ENCODE measurements at regions not wholly inside any gene's neighbourhood (a gene's known extent, or its start where the extent isn't known, plus 50 kb on each side); places are given as distances from the start of the nearest gene placed in this dataset.

DNA sequence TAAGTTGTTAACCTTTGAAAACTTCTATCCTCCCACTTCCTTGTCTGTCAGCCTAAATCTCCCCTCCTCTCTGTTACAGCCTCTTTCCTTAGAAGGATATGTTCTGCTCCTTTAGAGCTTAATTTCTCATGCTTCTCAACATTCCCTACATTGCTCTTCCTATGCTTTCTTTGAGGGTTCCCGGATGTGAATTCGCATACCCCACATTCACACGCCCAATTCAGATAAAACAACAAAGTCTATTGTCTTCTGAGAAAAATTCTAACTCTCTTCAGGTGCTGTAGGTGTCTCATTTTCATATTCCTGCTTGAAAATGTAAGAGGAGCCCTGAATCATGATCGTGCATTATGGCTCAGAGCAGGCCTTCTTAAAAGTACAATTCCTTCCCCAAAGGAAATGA lies 171.8 kb upstream of the DPH6 start:
- H3K4me3 ChIP-seq (ENCODE audit: low read length): no peak overlapping the region
- no peak for DNase-seq (ENCODE audit: low read depth, low spot score)

DNA sequence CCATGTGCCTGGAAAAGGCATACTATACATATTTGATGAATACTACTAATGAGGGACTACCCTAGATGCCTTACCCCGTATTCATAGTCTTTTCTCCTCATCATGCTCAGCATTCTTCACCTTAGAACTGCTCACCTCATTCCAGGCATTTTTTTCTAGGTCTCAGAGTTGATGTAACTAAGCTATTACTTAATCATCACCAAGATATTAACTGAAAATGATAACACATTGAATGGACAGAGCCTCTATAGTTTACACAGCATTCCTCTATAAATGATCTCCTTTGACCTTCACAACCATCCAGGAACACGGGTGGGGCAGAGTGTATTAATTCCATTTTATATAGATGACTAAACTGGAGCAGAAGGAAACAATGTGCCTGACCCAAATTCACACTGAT lies 174.1 kb upstream of the DPH6 start:
- no peak overlapping the region for H3K4me3 ChIP-seq (ENCODE audit: low read length)
- DNase-seq (ENCODE audit: low read depth, low spot score): no peak

DNA sequence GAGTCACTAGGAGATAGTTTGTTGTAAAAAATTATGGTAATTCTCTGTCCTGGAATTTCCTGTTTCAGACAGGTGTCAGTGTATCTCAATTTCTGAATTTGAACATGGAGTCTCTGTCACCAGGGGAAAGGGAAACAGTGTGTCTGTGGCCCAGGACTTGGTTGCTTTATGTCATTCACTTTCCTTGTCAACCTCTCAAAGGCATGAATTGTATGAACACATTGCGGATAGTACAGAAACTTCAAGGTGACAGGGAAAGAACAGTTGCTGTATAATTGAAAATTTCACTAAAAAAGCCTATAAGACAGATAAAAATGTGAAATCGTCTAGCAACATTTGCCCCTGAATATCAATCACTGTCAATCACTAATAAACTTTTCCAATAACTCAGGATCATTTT lies 175.0 kb upstream of the DPH6 start:
- DNase-seq (ENCODE audit: low read depth, low spot score): no peak
- no peak overlapping the region for H3K4me3 ChIP-seq (ENCODE audit: low read length)

DNA sequence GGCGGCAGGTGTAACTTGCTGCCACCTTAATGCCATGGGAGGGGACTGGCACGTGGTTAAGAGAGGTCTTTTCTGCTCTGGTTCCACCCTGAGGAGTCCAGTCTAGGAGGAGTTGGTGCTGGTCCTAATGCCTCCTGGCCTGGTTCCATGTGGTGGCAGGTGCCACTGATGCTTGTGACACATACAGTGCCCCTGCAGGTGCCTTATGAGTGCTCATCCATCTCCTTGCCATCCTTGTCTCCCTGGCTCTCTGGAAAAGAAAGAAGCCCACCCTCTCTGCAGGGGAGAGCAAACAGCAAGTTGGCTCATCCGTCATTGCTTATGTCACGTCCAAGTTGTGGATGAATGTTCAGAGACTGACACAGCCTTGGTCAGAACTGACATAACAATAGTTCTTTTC lies 175.8 kb upstream of the DPH6 start:
- H3K4me3 ChIP-seq (ENCODE audit: low read length): no peak overlapping the region
- no peak for DNase-seq (ENCODE audit: low read depth, low spot score)

DNA sequence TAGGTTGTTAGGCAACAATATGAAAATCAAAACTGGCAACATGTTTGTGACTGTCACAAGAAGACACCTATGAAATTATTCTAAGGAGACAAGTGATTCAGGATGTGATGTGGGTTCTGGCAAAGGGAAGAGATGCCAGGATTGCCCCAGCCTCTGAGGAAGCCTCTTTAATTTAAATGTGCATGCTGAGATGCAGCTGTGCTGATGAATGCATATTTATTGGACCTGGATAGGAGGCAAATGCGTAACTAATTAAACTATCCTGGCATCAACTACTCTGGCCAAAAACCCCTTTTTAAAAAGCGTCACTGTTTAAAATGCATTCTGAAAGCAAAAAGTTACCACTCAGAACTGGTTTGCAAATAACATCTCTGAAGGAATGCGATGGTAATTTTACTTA lies 176.5 kb upstream of the DPH6 start:
- DNase-seq (ENCODE audit: low read depth, low spot score): no peak
- no peak overlapping the region for H3K4me3 ChIP-seq (ENCODE audit: low read length)

DNA sequence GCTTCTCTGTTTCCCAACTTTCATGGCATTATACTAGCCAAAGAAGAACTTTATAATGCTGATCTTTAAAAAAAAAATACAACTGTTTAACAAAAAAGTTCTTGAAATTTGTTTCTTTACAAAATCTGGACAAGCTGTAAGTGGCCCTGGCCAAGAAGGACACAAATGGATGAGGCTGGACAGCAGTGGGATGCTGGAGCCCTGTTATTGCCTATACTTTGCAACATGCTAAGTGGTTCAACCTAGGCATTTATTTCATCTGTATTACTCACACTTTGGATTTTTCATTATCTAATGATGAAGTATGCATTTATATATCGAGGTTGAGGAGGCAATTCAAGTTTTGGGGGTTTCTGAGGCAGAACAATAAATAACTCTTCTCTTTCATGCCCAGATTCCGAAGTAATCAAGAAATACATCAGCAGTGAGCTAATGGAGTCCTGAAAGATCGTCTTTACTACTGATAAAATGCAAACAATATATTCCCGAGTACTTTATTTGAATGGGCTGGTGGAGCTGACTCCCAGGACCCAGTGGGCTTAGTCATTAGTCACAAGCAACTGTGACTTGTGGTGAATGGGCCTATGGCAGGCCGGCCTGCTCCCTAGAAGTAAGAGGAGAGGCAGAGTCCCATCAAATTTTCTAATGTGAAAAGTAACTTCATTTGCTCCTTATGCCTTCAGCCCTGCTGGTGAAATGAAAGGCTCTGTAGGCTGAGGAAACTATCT lies 177.3 kb upstream of the DPH6 start:
- no peak overlapping the region for H3K4me3 ChIP-seq (ENCODE audit: low read length)
- no peak for DNase-seq (ENCODE audit: low read depth, low spot score)

DNA sequence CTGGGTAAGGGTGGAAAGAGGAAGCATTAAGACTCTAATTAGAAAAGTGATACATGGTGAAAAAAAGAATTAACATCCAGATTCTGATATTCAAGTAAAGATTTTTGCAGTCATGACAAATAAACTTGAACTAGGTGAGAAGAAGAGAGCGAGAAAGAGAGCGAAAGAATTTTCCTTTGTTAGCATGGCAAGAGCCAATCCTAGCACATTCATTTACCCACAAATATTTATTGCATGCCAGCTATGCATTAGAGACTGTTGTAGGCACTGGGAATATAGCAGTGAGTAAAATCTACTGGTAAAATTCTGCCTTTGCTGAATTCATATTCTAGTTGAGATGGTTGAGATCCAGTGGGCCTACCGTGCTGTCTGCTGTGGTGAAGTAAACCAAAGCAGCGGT lies 177.9 kb upstream of the DPH6 start:
- no peak overlapping the region for H3K4me3 ChIP-seq (ENCODE audit: low read length)
- no peak for DNase-seq (ENCODE audit: low read depth, low spot score)

DNA sequence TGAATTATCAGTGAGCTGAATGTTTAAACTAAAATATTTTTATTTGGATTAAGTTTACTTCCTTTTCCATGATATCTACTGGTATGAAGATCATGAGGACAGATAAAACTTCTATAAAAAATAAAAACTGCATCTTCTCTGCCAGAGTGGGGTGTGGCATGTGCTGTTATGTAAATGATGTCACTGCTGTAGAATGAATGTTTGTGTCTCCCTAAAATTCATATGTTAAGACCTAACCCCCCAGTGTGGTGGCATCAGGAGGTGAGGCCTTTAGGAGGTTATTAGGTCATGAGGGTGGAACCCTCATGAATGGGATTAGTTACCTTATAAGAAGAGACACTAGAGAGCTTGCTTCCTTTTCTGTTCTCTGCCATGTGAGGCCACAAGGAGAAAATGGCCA lies 178.7 kb upstream of the DPH6 start:
- no peak overlapping the region for H3K4me3 ChIP-seq (ENCODE audit: low read length)
- no peak for DNase-seq (ENCODE audit: low read depth, low spot score)

DNA sequence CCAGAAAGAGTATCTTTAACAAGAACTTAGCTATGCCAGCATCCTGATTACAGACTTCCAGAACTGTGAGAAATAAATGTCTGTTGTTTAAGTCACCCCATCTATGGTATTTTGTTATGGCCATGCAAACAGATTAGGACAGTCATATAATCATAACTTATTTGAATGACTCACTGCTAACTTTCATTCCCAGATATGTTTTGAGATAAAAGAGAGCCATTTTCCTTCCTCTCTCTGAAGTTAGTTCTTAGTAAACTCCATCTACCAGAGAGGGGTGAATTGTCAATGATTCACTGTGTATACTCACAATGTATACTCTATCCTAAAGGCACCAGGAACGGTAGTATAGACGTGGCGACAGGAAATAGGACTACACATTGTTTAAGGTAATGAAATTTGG lies 179.4 kb upstream of the DPH6 start:
- H3K4me3 ChIP-seq (ENCODE audit: low read length): no peak overlapping the region
- DNase-seq (ENCODE audit: low read depth, low spot score): no peak

DNA sequence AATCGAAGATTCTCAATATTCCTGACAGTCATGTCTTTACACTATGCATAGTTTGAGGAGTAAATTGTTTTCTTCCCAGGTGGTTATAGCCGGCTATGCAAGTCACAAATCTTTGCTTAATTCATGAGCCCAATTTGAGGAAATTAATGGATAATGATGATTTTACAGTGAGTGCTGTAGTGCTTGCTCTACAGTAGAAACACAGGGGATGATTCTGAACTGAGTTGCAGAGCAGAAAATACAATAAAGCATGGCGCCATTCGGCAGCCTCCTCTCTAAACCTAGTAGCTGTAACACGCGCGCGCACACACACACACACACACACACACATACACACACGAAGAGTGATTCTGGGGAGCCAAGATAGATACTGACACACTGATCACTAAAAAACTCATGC lies 181.7 kb upstream of the DPH6 start:
- no peak overlapping the region for H3K4me3 ChIP-seq (ENCODE audit: low read length)
- DNase-seq (ENCODE audit: low read depth, low spot score): no peak

DNA sequence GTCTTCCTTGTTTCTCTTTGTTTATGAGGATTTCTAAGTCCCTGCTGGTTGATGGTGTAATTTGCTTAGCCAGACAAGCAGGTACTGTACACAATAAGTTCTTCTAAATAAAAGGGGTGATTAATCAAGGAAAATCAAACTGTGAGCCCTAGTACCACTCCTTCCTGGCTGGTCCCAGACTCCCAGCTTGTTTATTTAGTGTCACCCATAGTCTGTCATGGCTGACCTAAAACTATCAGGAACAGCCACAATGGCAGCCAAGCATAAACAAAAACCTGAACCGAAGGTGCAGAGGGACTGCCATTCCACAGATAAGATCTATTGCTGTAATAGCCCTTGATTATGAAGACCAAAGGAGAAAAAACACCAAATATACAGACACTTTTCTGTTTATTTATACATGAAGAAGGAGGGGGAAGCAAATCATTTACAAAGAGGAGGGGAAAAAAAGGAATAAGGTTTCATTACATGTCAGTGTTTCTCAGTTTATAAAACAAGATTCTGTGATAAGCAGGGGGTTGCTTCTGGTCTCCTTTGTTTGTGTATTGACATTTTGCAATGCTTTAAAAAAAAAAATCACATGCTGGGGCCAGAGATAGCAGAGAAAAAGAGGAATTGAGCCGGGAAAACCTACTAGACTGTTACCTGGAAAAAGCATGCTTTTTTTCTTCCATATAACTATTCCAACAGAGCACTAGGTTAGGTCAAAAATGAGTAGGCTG lies 182.4 kb upstream of the DPH6 start:
- DNase-seq (ENCODE audit: low read depth, low spot score): no peak
- no peak overlapping the region for H3K4me3 ChIP-seq (ENCODE audit: low read length)

DNA sequence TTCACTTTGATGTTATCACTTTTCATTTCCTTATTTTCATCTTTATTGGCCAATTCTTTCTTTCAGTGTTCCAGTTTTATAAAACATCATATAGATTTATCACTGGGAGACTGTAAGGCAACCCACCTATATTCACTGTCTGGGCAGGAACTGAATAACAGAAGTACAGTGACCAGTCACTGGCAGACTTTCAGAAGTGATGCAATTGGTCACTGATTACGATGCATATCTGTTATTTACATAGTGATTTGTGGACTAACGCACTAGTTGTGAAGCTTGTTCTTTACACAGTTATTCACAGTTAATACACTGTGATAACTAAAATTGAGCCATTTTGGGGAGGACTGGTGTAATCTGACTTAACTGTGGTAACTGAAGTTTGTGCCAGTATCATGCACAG lies 190.2 kb upstream of the DPH6 start:
- DNase-seq (ENCODE audit: low read depth, low spot score): no peak
- no peak overlapping the region for H3K4me3 ChIP-seq (ENCODE audit: low read length)

DNA sequence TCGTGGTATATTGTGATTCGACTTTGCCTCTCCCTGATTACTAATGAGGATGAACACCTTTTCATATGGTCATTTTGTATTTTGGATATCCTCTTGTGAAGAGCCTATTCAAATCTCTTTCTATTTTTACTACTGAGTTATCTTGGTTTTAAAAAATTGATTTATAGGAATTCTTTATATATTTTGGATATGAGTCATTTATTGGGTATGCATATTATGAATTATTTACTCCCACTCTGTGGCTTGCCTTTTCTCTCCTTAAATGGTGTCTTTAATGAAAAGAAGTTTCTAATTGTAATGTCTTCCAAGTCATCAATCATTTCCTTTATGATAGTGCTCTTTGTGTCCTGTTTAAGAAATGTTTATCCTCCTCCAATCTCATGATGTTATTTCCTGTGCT lies 191.5 kb upstream of the DPH6 start:
- DNase-seq (ENCODE audit: low read depth, low spot score): no peak
- no peak overlapping the region for H3K4me3 ChIP-seq (ENCODE audit: low read length)

DNA sequence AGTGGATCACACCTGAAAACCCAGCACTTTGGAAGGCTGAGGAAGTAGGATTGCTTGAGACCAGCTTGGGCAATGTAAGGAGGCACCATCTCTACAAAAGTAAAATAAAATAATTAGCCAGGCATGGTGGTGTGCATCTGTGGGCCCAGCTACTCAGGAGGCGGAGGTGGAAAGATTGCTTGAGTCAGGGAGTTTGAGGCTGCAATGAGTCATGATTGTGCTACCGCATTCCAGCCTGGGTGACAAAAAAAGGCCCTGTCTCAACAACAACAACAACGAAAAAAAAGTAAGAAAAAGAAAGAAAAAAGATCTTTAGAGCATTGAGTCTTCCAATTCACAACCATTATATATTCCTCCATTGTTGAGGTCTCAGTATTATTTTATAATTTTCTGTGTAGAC lies 192.4 kb upstream of the DPH6 start:
- no peak overlapping the region for H3K4me3 ChIP-seq (ENCODE audit: low read length)
- DNase-seq (ENCODE audit: low read depth, low spot score): no peak

DNA sequence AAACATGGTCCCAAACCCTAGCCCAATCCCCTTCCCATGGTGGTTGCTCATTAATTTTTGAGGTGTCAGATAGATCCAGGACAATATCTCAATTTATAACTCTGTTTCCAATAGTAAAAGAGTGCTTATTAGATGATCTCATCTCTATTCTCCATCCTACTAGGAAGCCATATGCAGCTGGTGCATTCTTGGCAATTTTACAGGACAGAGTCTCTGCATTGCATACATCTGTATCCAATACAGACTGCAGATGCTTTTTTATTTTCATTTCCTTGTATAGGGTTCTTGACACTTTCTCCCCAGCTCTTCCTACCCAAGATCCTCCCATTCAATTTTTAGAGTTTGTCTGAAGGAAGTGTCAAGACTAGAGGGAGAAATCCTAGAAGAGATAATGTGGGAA lies 194.8 kb upstream of the DPH6 start:
- DNase-seq (ENCODE audit: low read depth, low spot score): no peak
- no peak overlapping the region for H3K4me3 ChIP-seq (ENCODE audit: low read length)

DNA sequence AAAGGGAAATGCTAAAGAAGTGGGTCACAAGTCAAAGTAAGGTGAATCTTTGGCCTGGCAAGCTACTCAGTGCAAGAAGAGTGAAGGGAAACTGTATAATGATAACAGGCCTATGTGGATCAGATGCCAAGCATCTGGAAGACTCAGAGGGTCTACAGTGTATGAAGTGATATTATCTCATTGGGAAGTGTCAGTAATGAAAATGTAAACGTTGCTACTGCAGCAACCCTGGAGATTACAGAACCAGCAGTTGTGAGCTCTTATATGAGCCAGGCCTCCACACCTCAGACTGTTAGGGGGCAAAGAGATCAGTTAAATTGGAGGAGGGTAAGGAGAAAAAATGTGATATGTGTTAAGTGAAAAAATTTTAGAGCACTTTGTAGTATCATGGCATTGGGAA lies 195.4 kb upstream of the DPH6 start:
- no peak overlapping the region for H3K4me3 ChIP-seq (ENCODE audit: low read length)
- DNase-seq (ENCODE audit: low read depth, low spot score): no peak

DNA sequence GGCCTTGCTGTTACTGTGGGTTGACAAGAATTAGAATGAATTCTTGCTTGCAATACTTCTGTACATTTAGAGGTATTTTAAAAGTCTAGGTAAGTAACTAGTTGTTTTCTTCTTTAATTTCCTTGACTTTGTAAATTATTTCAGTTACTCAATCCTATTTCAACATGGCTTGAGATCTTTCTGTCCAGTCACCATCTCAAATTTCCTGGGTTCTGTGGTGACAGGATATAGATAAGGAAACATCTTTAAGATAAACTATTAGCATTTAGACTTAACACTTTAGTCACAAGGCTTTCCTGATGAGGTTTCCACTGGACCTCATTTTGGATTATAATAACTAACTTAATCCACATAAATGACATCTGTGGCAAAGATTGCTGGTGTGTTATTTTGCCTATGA lies 195.9 kb upstream of the DPH6 start:
- H3K4me3 ChIP-seq (ENCODE audit: low read length): no peak overlapping the region
- no peak for DNase-seq (ENCODE audit: low read depth, low spot score)

DNA sequence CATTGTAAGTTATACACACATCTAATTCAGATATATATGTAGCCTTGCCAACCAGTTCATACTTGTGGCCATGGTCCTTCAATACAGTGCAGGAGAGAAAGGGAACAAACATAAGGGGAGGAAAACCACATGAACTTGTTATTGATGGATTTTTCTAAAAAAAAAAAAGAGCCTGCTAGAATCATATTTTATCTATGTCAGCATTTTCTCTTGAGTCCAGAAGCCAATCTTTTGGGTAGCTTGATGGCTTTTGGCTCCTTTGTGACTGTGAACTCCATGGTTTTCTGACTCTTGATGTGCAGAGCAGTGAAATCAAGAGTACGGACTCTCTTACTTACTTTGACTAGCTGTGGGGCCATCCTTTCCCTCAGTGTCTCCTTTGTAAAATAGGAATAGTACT lies 197.4 kb upstream of the DPH6 start:
- H3K4me3 ChIP-seq (ENCODE audit: low read length): no peak overlapping the region
- no peak for DNase-seq (ENCODE audit: low read depth, low spot score)

DNA sequence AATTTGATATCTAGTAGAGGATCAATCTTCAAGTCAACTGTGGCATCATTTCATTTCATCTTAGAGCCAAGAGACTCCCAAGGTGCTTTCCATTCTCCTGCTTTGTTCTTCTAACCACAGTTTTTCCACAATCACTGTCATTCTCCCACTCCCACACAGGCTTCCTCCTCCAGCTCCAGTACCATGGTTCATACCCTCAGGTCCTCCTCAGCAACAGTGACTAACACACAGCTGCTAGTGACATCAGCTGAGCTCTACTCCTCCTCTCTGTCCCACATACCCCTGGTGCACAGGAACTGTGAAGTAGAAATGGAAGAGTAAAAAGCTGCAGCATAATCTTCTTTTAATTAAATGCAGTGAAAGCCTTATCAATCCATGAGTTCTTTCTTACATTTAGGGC lies 200.2 kb upstream of the DPH6 start:
- no peak for DNase-seq (ENCODE audit: low read depth, low spot score)

DNA sequence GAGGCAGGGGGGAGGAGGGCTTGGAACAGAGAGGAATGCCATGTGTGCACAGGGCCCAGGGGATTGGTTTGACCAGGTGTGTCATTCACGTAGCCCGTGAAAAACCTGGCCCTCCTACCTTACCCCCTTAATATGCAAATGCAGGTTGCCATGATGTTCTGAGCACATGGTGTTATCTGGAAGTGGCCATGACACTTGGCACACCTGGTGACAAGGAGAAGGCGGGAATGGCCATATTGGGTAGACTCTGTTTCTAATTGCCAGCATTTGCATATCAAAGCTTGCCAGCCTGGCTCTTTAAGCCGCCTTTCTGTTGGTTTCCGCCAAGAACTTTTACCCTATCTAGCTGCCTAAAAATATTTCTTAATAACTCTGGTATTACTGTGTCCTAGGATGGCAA lies 202.1 kb upstream of the DPH6 start:
- H3K4me3 ChIP-seq (ENCODE audit: low read length): no peak overlapping the region
- DNase-seq (ENCODE audit: low read depth, low spot score): no peak

More for the DNA sequence above, 200.2 kb upstream of the DPH6 start:
- no peak overlapping the region for H3K4me3 ChIP-seq (ENCODE audit: low read length)

DNA sequence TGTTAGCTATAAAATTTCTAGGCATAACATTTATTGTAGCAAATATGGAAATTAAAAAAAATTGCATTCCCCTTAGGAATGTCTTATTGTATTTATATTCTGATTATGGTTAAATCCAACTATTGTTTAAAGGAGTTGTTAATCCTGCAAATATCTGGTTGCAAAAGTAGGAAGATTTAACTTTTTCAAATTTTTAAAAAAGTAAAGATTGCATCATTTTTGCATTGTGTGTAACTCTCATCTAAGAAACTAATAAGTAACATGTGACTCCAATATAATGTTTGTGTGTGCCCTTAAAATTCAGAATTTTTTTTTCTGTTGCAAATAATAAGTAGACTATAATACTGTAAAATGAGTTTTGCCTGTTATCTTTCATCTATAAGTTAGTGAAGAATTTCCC lies 204.1 kb upstream of the DPH6 start:
- DNase-seq (ENCODE audit: low read depth, low spot score): no peak
- no peak overlapping the region for H3K4me3 ChIP-seq (ENCODE audit: low read length)
